Right lobe of liver (tissue), 6 donors: ENCODE measurements at regions not wholly inside any gene's neighbourhood (a gene's known extent, or its start where the extent isn't known, plus 50 kb on each side); places are given as distances from the start of the nearest gene placed in this dataset.

Source experiments
- ATAC-seq, 4 donors: fragments of 200-7000 bp; cut with Tn5 transposase; one replicate each; pipeline ENCODE4 v1.9.1; 2020; ENCODE audit warnings: mild to moderate bottlenecking in 4 of 4, moderate library complexity in 4 of 4
- DNase-seq, 3 donors: peaks; one replicate each; pipeline ENCODE4 v3.0.0-alpha.2; 2020
- H3K27ac ChIP-seq, 3 donors: fragments of 200-600 bp; one replicate each; pipeline ENCODE4 v1.8.0; 2022
- H3K27me3 ChIP-seq, 2 donors: fragments of 200-600 bp; one replicate each; pipeline ENCODE4 v1.8.0; 2022
- H3K36me3 ChIP-seq, 4 donors: fragments of 200-600 bp; sonication (generic) in 1 of 4; one replicate each; pipeline versions ENCODE4 v1.5.1 to v1.8.0; 2017 to 2022; ENCODE audit warnings: control low read depth in 1 of 4
- H3K4me1 ChIP-seq, 4 donors: fragments of 200-600 bp; sonication (generic) in 1 of 4; one replicate each; pipeline versions ENCODE4 v1.5.1 to v1.8.0; 2017 to 2022; ENCODE audit warnings: control low read depth in 1 of 4
- H3K4me3 ChIP-seq, 3 donors: fragments of 200-600 bp; one replicate each; pipeline ENCODE4 v1.8.0; 2022
- H3K9me3 ChIP-seq, 4 donors: fragments of 200-600 bp; sonication (generic) in 1 of 4; one replicate each; pipeline versions ENCODE4 v1.5.1 to v1.8.0; 2017 to 2022; ENCODE audit warnings: control low read depth in 1 of 4
- CTCF ChIP-seq, 4 donors: fragments of 200-600 bp in 3 of 4; fragments of 450-650 bp in 1 of 4; IDR thresholded peaks; one replicate each; pipeline versions ENCODE4 v1.5.1 to v1.8.0; 2016 to 2022; ENCODE audit warnings: antibody characterized with exemption in 4 of 4, mild to moderate bottlenecking in 2 of 4
- POLR2A ChIP-seq: fragments of 450-650 bp; IDR thresholded peaks from one replicate; pipeline ENCODE4 v1.6.1; 2017; ENCODE audit warnings: antibody characterized with exemption, mild to moderate bottlenecking
- WGBS: methylation state at CpG from one replicate; pipeline ENCODE4 v1.1.6; 2018; ENCODE audit warnings: low coverage, low lambda C conversion rate; ENCODE audit not compliant: insufficient coverage; ENCODE audit errors: missing lambda C conversion rate; 5-methylcytosine and 5-hydroxymethylcytosine counted together
- intact Hi-C, 2 donors: fragments of 100-400 bp; cut with DNase I; formaldehyde crosslinking; loops; one replicate each; pipeline versions ENCODE4 v1.11.2 to v1.14.1; 2022
- donor health status: DM: no; HTN: yes; CAD: no.
- donor health status: DM: no; HTN: no; CAD: no.
- donor health status: DM: no; HTN: no; CAD: no.
- donor health status: DM: no; HTN: yes; CAD: no.
- donor health status: DM: no; HTN: yes; CAD: no.

- Histone ChIP-seq H3K4me1 (no peaks in the 10 kb centered on the region), H3K27me3 (no peaks in the 10 kb centered on the region), H3K9me3 (no peaks in the 10 kb centered on the region), H3K36me3 (no peaks in the 10 kb centered on the region), H3K27ac (no peak overlapping the region), H3K4me3 (no peak overlapping the region)
- WGBS = 50% methylated on average over 2 of the region's 2 CpGs
- intact Hi-C loops = no loop called here
- DNase-seq (no peak), ATAC-seq (no peak)
- TF ChIP-seq POLR2A = no peak
- TF ChIP-seq CTCF (IDR thresholded peaks at IDR 0.05) = no peak
These were observed 678.4 kb upstream of the ZNF804A start for GRCh38 chr2:183919926-183920325.

- Histone ChIP-seq H3K4me1 (no peaks in the 10 kb centered on the region), H3K9me3 (no peaks in the 10 kb centered on the region), H3K36me3 (no peaks in the 10 kb centered on the region), H3K4me3 (no peak overlapping the region), H3K27me3 (no peaks in the 10 kb centered on the region), H3K27ac (no peak overlapping the region)
- no peak for ATAC-seq
- intact Hi-C loops = no loop called here
- no peak for TF ChIP-seq CTCF (IDR thresholded peaks at IDR 0.05)
- no peak for TF ChIP-seq POLR2A
- DNase-seq = no peak
- WGBS = 65% methylated on average over 1 of the region's 1 CpG
These were observed 673.0 kb upstream of the ZNF804A start for GRCh38 chr2:183925281-183925680.

GRCh38 chr2:183926433-183926832, 671.9 kb upstream of the ZNF804A start:
- H3K27me3 ChIP-seq = no peaks in the 10 kb centered on the region
- DNase-seq (no peak), ATAC-seq (no peak)
- no peaks in the 10 kb centered on the region for H3K36me3 ChIP-seq
- TF ChIP-seq CTCF (IDR thresholded peaks at IDR 0.05) (no peak), POLR2A (no peak)
- H3K9me3 ChIP-seq = no peaks in the 10 kb centered on the region
- WGBS = 83% methylated on average over 1 of the region's 1 CpG
- no peak overlapping the region for H3K27ac ChIP-seq
- H3K4me3 ChIP-seq = no peak overlapping the region
- intact Hi-C loops = no loop called here
- no peaks in the 10 kb centered on the region for H3K4me1 ChIP-seq

GRCh38 chr2:183927406-183928325, 670.7 kb upstream of the ZNF804A start:
- intact Hi-C loops = no loop called here
- H3K4me1 ChIP-seq = no peaks in the 10 kb centered on the region
- TF ChIP-seq POLR2A = no peak
- no peak for TF ChIP-seq CTCF (IDR thresholded peaks at IDR 0.05)
- no peak overlapping the region for H3K4me3 ChIP-seq
- 74% methylated on average over 2 of the region's 4 CpGs for WGBS
- ATAC-seq (no peak), DNase-seq (no peak)
- H3K27ac ChIP-seq = no peak overlapping the region
- H3K36me3 ChIP-seq = no peaks in the 10 kb centered on the region
- no peaks in the 10 kb centered on the region for H3K9me3 ChIP-seq
- no peaks in the 10 kb centered on the region for H3K27me3 ChIP-seq
